H1 (cell line): ENCODE measurements at regions not wholly inside any gene's neighbourhood (a gene's known extent, or its start where the extent isn't known, plus 50 kb on each side); places are given as distances from the start of the nearest gene placed in this dataset.

Experiments used
- CTCF ChIP-seq, 3 experiments: IDR thresholded peaks; 1 replicate in 2 of 3; 2 replicates in 1 of 3; pipeline versions ENCODE4 v1.5.1 to v1.6.1; 2011; ENCODE audit warnings: low read length in 3 of 3, mild to moderate bottlenecking in 3 of 3, inconsistent platforms in 2 of 3, low read depth in 1 of 3, moderate library complexity in 1 of 3; ENCODE audit not compliant: insufficient read depth in 1 of 3; ENCODE audit errors: control extremely low read depth in 1 of 3
- EP300 ChIP-seq, 2 experiments: IDR thresholded peaks; 1 replicate in 1 of 2; 2 replicates in 1 of 2; pipeline ENCODE4 v1.6.1; 2011 to 2012; ENCODE audit warnings: low read depth in 2 of 2, low read length in 2 of 2, mild to moderate bottlenecking in 2 of 2, borderline replicate concordance in 1 of 2, inconsistent platforms in 1 of 2, moderate library complexity in 1 of 2
- EZH2 ChIP-seq: fragments of 200-600 bp; sonication (generic); IDR thresholded peaks from 2 replicates; pipeline ENCODE4 v1.7.1; 2012; ENCODE audit warnings: low read depth, mild to moderate bottlenecking, moderate library complexity, low read length, inconsistent platforms; ENCODE audit not compliant: severe bottlenecking
- MAX ChIP-seq: IDR thresholded peaks from 2 replicates; pipeline ENCODE4 v1.6.1; 2012; ENCODE audit warnings: inconsistent platforms
- POLR2A ChIP-seq, 2 experiments: IDR thresholded peaks; 1 replicate in 1 of 2; 2 replicates in 1 of 2; pipeline ENCODE4 v1.6.1; 2011; ENCODE audit warnings: low read depth in 2 of 2, low read length in 2 of 2, mild to moderate bottlenecking in 2 of 2; ENCODE audit errors: control extremely low read depth in 1 of 2
- POLR2AphosphoS5 ChIP-seq: IDR thresholded peaks from 2 replicates; pipeline ENCODE4 v1.6.1; 2011; ENCODE audit warnings: low read depth, low read length
- SUZ12 ChIP-seq: fragments of 200-600 bp; sonication (generic); IDR thresholded peaks from 2 replicates; pipeline ENCODE4 v1.6.1; 2012; ENCODE audit warnings: mild to moderate bottlenecking, inconsistent platforms, low read length, moderate library complexity, mixed read lengths
- TAF1 ChIP-seq: IDR thresholded peaks from 2 replicates; pipeline ENCODE4 v1.6.1; 2011; ENCODE audit warnings: mild to moderate bottlenecking, low read depth, low read length

- no peak for TF ChIP-seq CTCF (IDR thresholded peaks at IDR 0.05; ENCODE audit: control extremely low read depth in 1 of 3, insufficient read depth in 1 of 3, low read depth in 1 of 3, low read length in 3 of 3)
- TF ChIP-seq MAX = no peak
- TF ChIP-seq POLR2A (IDR thresholded peaks at IDR 0.05; ENCODE audit: control extremely low read depth in 1 of 2, low read depth in 2 of 2, low read length in 2 of 2) = no peak
- TF ChIP-seq TAF1 = no peak
- no peak for TF ChIP-seq POLR2AphosphoS5
- TF ChIP-seq EZH2 = no peak
- no peak for TF ChIP-seq EP300 (IDR thresholded peaks at IDR 0.05; ENCODE audit: borderline replicate concordance in 1 of 2, low read depth in 2 of 2, low read length in 2 of 2)
- TF ChIP-seq SUZ12 = no peak
Measured at GRCh38 chr2:129302561-129303183, 676.8 kb upstream of the RAB6C start.
